Gastroesophageal sphincter (tissue), 4 donors: ENCODE measurements at regions not wholly inside any gene's neighbourhood (a gene's known extent, or its start where the extent isn't known, plus 50 kb on each side); places are given as distances from the start of the nearest gene placed in this dataset.

Source experiments
- ATAC-seq: fragments of 150-250 bp; one replicate; pipeline ENCODE4 v1.9.1; 2016; ENCODE audit warnings: mild to moderate bottlenecking, moderate library complexity
- H3K27ac ChIP-seq, 4 donors: fragments of 200-600 bp; sonication (generic) in 3 of 4; 1 replicate in 3 of 4; 2 replicates in 1 of 4; pipeline ENCODE4 v1.5.1; 2016 to 2019
- H3K27me3 ChIP-seq: fragments of 200-600 bp; sonication (generic); one replicate; pipeline ENCODE4 v1.5.1; 2019
- H3K36me3 ChIP-seq, 2 donors: fragments of 200-600 bp; sonication (generic); one replicate each; pipeline ENCODE4 v1.5.1; 2019; ENCODE audit warnings: control low read depth in 1 of 2
- H3K4me1 ChIP-seq, 3 donors: fragments of 200-600 bp; sonication (generic); 1 replicate in 2 of 3; 2 replicates in 1 of 3; pipeline ENCODE4 v1.5.1; 2016 to 2019; ENCODE audit warnings: control low read depth in 2 of 3
- H3K4me3 ChIP-seq, 2 donors: fragments of 200-600 bp; sonication (generic); one replicate each; pipeline ENCODE4 v1.5.1; 2019; ENCODE audit warnings: mild to moderate bottlenecking in 1 of 2, moderate library complexity in 1 of 2
- H3K9me3 ChIP-seq, 3 donors: fragments of 200-600 bp; sonication (generic); one replicate each; pipeline ENCODE4 v1.5.1; 2017 to 2019; ENCODE audit warnings: control low read depth in 2 of 3
- CTCF ChIP-seq, 4 experiments: fragments of 200-600 bp in 2 of 4; fragments of 450-650 bp in 2 of 4; sonication (generic) in 1 of 4; IDR thresholded peaks; one replicate each; pipeline ENCODE4 v1.5.1; 2017 to 2019; ENCODE audit warnings: antibody characterized with exemption in 4 of 4, mild to moderate bottlenecking in 2 of 4, moderate library complexity in 2 of 4
- EP300 ChIP-seq: sonication (generic); formaldehyde crosslinking; IDR thresholded peaks from one replicate; pipeline ENCODE4 v1.6.1; 2017; ENCODE audit warnings: antibody characterized with exemption, mild to moderate bottlenecking
- POLR2A ChIP-seq, 2 donors: fragments of 450-650 bp; IDR thresholded peaks; one replicate each; pipeline ENCODE4 v1.6.1; 2017; ENCODE audit warnings: antibody characterized with exemption in 2 of 2, mild to moderate bottlenecking in 2 of 2, moderate library complexity in 1 of 2
- POLR2AphosphoS5 ChIP-seq: sonication (generic); formaldehyde crosslinking; IDR thresholded peaks from one replicate; pipeline ENCODE4 v1.6.1; 2017; ENCODE audit warnings: antibody characterized with exemption
- WGBS, 2 donors: methylation state at CpG; one replicate each; pipeline ENCODE4 v1.1.5; 2018; ENCODE audit warnings: low coverage in 1 of 2; 5-methylcytosine and 5-hydroxymethylcytosine counted together

GRCh38 chr6:114559419-114559818 lies 216.6 kb upstream of the HS3ST5 start:
- no peak for ATAC-seq
- Histone ChIP-seq H3K4me3 (no peak overlapping the region), H3K27me3 (no peaks in the 10 kb centered on the region), H3K27ac (no peak overlapping the region), H3K4me1 (no peaks in the 10 kb centered on the region), H3K36me3 (no peaks in the 10 kb centered on the region), H3K9me3 (no peaks in the 10 kb centered on the region)
- TF ChIP-seq EP300, result no peak
- TF ChIP-seq CTCF (IDR thresholded peaks at IDR 0.05), result no peak
- TF ChIP-seq POLR2AphosphoS5, result no peak
- TF ChIP-seq POLR2A (IDR thresholded peaks at IDR 0.05), result no peak
- 20 to 33% methylated on average over 1 of the region's 1 CpG for WGBS, 2 donors

GRCh38 chr6:114558153-114558552 lies 215.3 kb upstream of the HS3ST5 start:
- no peak for ATAC-seq
- no peaks in the 10 kb centered on the region for H3K27me3 ChIP-seq
- no peak overlapping the region for H3K4me3 ChIP-seq
- TF ChIP-seq CTCF (IDR thresholded peaks at IDR 0.05), result no peak
- TF ChIP-seq EP300, result no peak
- no peak for TF ChIP-seq POLR2A (IDR thresholded peaks at IDR 0.05)
- TF ChIP-seq POLR2AphosphoS5, result no peak
- no peaks in the 10 kb centered on the region for H3K9me3 ChIP-seq
- no peaks in the 10 kb centered on the region for H3K4me1 ChIP-seq
- H3K27ac ChIP-seq, result no peak overlapping the region
- no peaks in the 10 kb centered on the region for H3K36me3 ChIP-seq

GRCh38 chr6:114556846-114557488 lies 214.1 kb upstream of the HS3ST5 start:
- Histone ChIP-seq H3K4me1 (no peaks in the 10 kb centered on the region), H3K27ac (no peak overlapping the region), H3K36me3 (no peaks in the 10 kb centered on the region), H3K4me3 (no peak overlapping the region), H3K27me3 (no peaks in the 10 kb centered on the region), H3K9me3 (no peaks in the 10 kb centered on the region)
- 59 to 60% methylated on average over 3 of the region's 3 CpGs for WGBS, 2 donors
- no peak for ATAC-seq
- no peak for TF ChIP-seq EP300
- no peak for TF ChIP-seq CTCF (IDR thresholded peaks at IDR 0.05)

GRCh38 chr6:114550316-114550715 lies 207.5 kb upstream of the HS3ST5 start:
- Histone ChIP-seq H3K27me3 (no peaks in the 10 kb centered on the region), H3K9me3 (no peaks in the 10 kb centered on the region), H3K27ac (no peak overlapping the region), H3K4me3 (no peak overlapping the region), H3K36me3 (no peaks in the 10 kb centered on the region), H3K4me1 (no peaks in the 10 kb centered on the region)
- no peak for ATAC-seq
- TF ChIP-seq POLR2AphosphoS5 (no peak), POLR2A (IDR thresholded peaks at IDR 0.05) (no peak), EP300 (no peak), CTCF (IDR thresholded peaks at IDR 0.05) (no peak)
- WGBS, 2 donors, result 81 to 88% methylated on average over 2 of the region's 2 CpGs

DNA sequence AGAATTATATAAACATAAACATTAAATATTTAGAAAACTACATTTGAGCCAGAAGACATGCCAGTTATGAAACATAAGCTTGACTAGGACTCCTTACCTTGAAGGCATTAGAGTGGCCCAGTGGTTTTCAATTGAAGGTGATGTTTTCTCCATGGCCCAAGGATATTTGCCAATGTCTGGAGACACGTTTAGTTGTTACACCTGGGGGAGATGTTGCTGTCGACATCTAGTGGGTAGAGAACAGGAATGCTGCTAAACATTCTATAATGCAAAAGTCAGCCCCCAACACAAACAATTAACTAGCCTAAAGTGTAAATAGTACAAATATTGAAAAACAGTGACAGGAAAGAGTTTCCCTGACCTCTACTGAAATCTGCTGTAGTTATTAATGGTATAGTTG lies 200.9 kb upstream of the HS3ST5 start:
- ATAC-seq, result no peak
- 68 to 83% methylated on average over 2 of the region's 2 CpGs for WGBS, 2 donors
- Histone ChIP-seq H3K9me3 (no peaks in the 10 kb centered on the region), H3K36me3 (no peaks in the 10 kb centered on the region), H3K27ac (no peak overlapping the region), H3K27me3 (no peaks in the 10 kb centered on the region), H3K4me1 (no peaks in the 10 kb centered on the region), H3K4me3 (no peak overlapping the region)
- no peak for TF ChIP-seq POLR2AphosphoS5
- TF ChIP-seq EP300, result no peak
- no peak for TF ChIP-seq CTCF (IDR thresholded peaks at IDR 0.05)
- TF ChIP-seq POLR2A (IDR thresholded peaks at IDR 0.05), result no peak
